IMR-90 (cell line): ENCODE measurements at regions not wholly inside any gene's neighbourhood (a gene's known extent, or its start where the extent isn't known, plus 50 kb on each side); places are given as distances from the start of the nearest gene placed in this dataset.

Experiments
- POLR2A ChIP-seq: IDR thresholded peaks from 2 replicates; pipeline ENCODE4 v1.6.1; 2012; ENCODE audit warnings: mild to moderate bottlenecking, low read depth, low read length
- TF ChIP-seq, protein P1 (sequence below): conservative IDR thresholded peaks from 2 replicates; pipeline ENCODE4 v1.5.1; 2012; ENCODE audit warnings: mild to moderate bottlenecking, low read depth, low read length, improper control_type of control experiment

- no peak for TF ChIP-seq POLR2A
- TF ChIP-seq, protein P1, sequence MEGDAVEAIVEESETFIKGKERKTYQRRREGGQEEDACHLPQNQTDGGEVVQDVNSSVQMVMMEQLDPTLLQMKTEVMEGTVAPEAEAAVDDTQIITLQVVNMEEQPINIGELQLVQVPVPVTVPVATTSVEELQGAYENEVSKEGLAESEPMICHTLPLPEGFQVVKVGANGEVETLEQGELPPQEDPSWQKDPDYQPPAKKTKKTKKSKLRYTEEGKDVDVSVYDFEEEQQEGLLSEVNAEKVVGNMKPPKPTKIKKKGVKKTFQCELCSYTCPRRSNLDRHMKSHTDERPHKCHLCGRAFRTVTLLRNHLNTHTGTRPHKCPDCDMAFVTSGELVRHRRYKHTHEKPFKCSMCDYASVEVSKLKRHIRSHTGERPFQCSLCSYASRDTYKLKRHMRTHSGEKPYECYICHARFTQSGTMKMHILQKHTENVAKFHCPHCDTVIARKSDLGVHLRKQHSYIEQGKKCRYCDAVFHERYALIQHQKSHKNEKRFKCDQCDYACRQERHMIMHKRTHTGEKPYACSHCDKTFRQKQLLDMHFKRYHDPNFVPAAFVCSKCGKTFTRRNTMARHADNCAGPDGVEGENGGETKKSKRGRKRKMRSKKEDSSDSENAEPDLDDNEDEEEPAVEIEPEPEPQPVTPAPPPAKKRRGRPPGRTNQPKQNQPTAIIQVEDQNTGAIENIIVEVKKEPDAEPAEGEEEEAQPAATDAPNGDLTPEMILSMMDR, result no peak
Measured at GRCh38 chr5:92956886-92957285, 624.1 kb downstream of the NR2F1-AS1 start.
